ENCODE measurements at regions not wholly inside any gene's neighbourhood (a gene's known extent, or its start where the extent isn't known, plus 50 kb on each side); places are given as distances from the start of the nearest gene placed in this dataset.

DNA sequence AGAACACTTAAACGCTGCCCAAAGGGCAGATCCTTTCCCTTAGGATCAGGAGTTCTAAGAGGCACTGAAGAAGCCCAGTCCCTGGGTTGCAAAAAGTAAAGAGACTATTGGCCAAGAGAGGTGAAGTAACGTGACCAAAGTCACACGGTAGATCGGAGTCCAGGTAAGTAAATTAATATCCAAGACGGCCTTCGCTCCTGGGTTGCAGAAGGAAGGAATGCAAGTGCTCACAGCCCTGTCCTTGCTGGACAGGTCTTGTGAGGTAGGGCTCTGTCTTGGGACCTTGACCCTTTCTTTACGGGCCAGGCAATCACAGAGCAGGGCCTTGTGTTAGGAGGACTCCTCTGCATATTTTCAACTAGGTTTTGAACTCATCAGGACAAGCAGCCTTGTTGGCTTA is 243.7 kb upstream of the PDE10A start (continued):
- TF ChIP-seq ZNF462 (CRISPR knock-in tag; IDR thresholded peaks at IDR 0.05), result no peak
- TF ChIP-seq CREB1 (CRISPR knock-in tag; IDR thresholded peaks at IDR 0.05; ENCODE audit: low read depth), result no peak
- TF ChIP-seq ZNF114 (CRISPR knock-in tag; IDR thresholded peaks at IDR 0.05), result no peak
- TF ChIP-seq ZNF331 (CRISPR knock-in tag; IDR thresholded peaks at IDR 0.05; ENCODE audit: low read depth), result no peak
- no peak for TF ChIP-seq REST (IDR thresholded peaks at IDR 0.05; ENCODE audit: unreplicated experiment)
- TF ChIP-seq EZH2phosphoT487 (IDR thresholded peaks at IDR 0.05; ENCODE audit: unreplicated experiment), result no peak
- no peak for TF ChIP-seq NANOG (IDR thresholded peaks at IDR 0.05; ENCODE audit: borderline replicate concordance)
- TF ChIP-seq STAT1 (IDR thresholded peaks at IDR 0.05; ENCODE audit: unreplicated experiment), result no peak

Data from GM23338 (cell line).